KMS-11 (cell line): ENCODE measurements at regions not wholly inside any gene's neighbourhood (a gene's known extent, or its start where the extent isn't known, plus 50 kb on each side); places are given as distances from the start of the nearest gene placed in this dataset.

ENCODE experiments used
- H2AFZ ChIP-seq: fragments of 200-600 bp; sonication (generic); 2 replicates; pipeline ENCODE4 v1.6.1; 2016; ENCODE audit warnings: antibody characterized with exemption, mixed run types, low read depth
- H3K27ac ChIP-seq: fragments of 200-600 bp; sonication (generic); 2 replicates; pipeline ENCODE4 v1.6.1; 2016; ENCODE audit warnings: mild to moderate bottlenecking, mixed run types
- H3K27me3 ChIP-seq: fragments of 200-600 bp; sonication (generic); 2 replicates; pipeline ENCODE4 v1.6.1; 2017; ENCODE audit warnings: mild to moderate bottlenecking, low read depth, mixed run types, moderate library complexity; ENCODE audit not compliant: insufficient read depth
- H3K36me3 ChIP-seq: fragments of 200-600 bp; sonication (generic); 2 replicates; pipeline ENCODE4 v1.6.1; 2017; ENCODE audit warnings: mild to moderate bottlenecking, mixed run types; ENCODE audit not compliant: insufficient read depth
- H3K4me1 ChIP-seq: fragments of 200-600 bp; sonication (generic); 2 replicates; pipeline ENCODE4 v1.6.1; 2016; ENCODE audit warnings: mild to moderate bottlenecking, low read depth, mixed run types; ENCODE audit not compliant: poor library complexity, severe bottlenecking
- H3K4me2 ChIP-seq: fragments of 200-600 bp; sonication (generic); 2 replicates; pipeline ENCODE4 v1.7.0; 2016; ENCODE audit warnings: mild to moderate bottlenecking, mixed run types
- H3K4me3 ChIP-seq: fragments of 200-600 bp; sonication (generic); IDR thresholded peaks from 2 replicates; pipeline ENCODE4 v1.6.1; 2017; ENCODE audit warnings: low read depth, low read length, mixed read lengths; ENCODE audit not compliant: insufficient read depth
- H3K79me2 ChIP-seq: fragments of 200-600 bp; sonication (generic); 2 replicates; pipeline ENCODE4 v1.6.1; 2016; ENCODE audit warnings: low read depth, mixed run types; ENCODE audit not compliant: insufficient read depth
- H3K9ac ChIP-seq: fragments of 200-600 bp; sonication (generic); 2 replicates; pipeline ENCODE4 v1.6.1; 2016; ENCODE audit warnings: mild to moderate bottlenecking, mixed run types
- H4K20me1 ChIP-seq: fragments of 200-600 bp; sonication (generic); 2 replicates; pipeline ENCODE4 v1.6.1; 2016; ENCODE audit warnings: mild to moderate bottlenecking, mixed run types; ENCODE audit not compliant: insufficient read depth
- TF ChIP-seq, protein P1 (sequence below): fragments of 200-600 bp; sonication (generic); conservative IDR thresholded peaks from 2 replicates; pipeline ENCODE4 v1.6.1; 2017; ENCODE audit warnings: low read depth, mild to moderate bottlenecking, antibody characterized with exemption, low read length, moderate library complexity, mixed read lengths

DNA sequence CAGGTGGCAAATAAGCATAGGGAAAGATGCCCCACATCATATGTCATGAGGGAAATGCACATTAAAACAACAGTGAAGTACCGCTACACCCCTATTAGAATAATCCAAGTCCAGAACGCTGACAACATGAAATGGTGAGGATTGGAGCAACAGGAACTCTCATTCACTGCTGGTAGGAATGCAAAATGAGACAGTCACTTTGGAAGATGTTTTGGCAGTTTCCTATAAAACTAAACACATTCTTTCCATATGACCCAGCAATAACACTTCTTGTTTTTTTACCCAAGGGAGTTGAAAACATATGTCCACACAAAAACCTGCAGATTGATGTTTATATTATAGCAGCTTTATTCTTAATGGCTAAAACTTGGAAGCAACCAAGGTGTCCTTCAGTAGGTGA is 116.4 kb upstream of the TOPAZ1 start:
- Histone ChIP-seq H3K4me1 (peaks cover 7% of the 10 kb centered on the region), H3K79me2 (no peaks in the 10 kb centered on the region), H3K36me3 (no peaks in the 10 kb centered on the region), H3K4me2 (no peak overlapping the region), H4K20me1 (no peaks in the 10 kb centered on the region), H3K27ac (no peak overlapping the region), H3K9ac (no peak overlapping the region), H2AFZ (no peak overlapping the region), H3K27me3 (no peaks in the 10 kb centered on the region), H3K4me3 (no peak overlapping the region)
- TF ChIP-seq, protein P1, sequence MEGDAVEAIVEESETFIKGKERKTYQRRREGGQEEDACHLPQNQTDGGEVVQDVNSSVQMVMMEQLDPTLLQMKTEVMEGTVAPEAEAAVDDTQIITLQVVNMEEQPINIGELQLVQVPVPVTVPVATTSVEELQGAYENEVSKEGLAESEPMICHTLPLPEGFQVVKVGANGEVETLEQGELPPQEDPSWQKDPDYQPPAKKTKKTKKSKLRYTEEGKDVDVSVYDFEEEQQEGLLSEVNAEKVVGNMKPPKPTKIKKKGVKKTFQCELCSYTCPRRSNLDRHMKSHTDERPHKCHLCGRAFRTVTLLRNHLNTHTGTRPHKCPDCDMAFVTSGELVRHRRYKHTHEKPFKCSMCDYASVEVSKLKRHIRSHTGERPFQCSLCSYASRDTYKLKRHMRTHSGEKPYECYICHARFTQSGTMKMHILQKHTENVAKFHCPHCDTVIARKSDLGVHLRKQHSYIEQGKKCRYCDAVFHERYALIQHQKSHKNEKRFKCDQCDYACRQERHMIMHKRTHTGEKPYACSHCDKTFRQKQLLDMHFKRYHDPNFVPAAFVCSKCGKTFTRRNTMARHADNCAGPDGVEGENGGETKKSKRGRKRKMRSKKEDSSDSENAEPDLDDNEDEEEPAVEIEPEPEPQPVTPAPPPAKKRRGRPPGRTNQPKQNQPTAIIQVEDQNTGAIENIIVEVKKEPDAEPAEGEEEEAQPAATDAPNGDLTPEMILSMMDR: no peak

DNA sequence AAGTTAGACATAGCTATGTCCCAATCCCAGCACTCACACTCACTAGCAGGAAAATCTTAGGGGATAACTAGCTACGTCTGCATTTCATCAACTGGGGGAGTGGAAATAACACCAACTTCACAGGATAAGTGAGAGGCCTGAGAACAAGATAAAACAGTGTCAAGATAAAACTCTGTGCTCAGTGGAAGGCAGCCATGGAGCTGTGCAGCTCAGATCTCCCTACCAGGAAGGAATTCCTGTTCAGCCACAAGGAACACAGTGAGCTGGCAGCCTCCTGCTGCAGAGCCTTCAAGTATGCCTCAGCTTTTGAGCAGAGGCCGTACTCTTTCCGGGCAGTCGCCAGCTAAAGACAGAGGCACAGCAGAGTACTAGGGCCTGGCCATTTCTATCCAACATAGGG is 115.8 kb upstream of the TOPAZ1 start:
- Histone ChIP-seq H3K79me2 (no peaks in the 10 kb centered on the region), H3K4me3 (no peak overlapping the region), H4K20me1 (no peaks in the 10 kb centered on the region), H3K9ac (no peak overlapping the region), H3K27me3 (no peaks in the 10 kb centered on the region), H3K4me2 (no peak overlapping the region), H3K36me3 (no peaks in the 10 kb centered on the region), H2AFZ (no peak overlapping the region), H3K27ac (no peak overlapping the region), H3K4me1 (peaks cover 10% of the 10 kb centered on the region)
- TF ChIP-seq, protein P1: no peak

DNA sequence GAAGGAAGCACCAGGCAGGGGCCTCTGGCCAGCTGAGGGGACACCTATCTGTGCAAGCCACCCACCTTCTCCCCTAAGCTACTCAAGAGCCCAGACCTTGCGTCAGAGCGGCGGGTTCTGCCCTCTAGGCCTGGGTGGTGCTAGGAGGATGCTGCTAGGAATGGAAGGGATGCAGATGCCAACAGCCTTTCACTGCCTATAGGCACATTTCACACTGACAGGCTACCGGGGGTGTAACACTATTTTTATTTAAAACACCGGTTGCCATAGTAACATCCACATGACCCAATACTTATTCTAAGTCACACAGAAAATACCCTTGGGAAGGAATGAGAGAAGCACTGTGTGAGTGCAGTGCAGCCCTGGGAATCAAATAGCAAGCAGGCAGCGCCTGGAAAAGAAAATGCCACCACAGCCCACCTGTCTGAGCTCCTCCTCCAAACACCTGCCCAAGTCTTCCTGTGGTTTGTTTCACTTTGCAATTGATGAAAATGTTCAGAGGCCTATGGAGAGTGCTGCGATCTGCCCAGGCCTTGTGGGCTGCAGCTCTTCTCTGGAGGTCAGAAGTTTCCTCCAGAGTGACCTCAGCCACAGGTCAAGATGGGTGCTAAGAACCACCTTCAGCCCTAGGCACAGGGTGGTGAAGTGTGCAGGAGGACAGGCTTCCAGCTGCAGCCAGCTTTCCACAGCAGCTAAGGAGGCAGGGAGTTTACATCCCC is 113.5 kb upstream of the TOPAZ1 start:
- Histone ChIP-seq H3K9ac (no peak overlapping the region), H3K79me2 (no peaks in the 10 kb centered on the region), H3K27ac (no peak overlapping the region), H4K20me1 (no peaks in the 10 kb centered on the region), H3K4me2 (no peak overlapping the region), H3K27me3 (no peaks in the 10 kb centered on the region), H3K4me3 (no peak overlapping the region), H3K4me1 (peaks cover 10% of the 10 kb centered on the region), H2AFZ (no peak overlapping the region), H3K36me3 (no peaks in the 10 kb centered on the region)
- TF ChIP-seq, protein P1: no peak

DNA sequence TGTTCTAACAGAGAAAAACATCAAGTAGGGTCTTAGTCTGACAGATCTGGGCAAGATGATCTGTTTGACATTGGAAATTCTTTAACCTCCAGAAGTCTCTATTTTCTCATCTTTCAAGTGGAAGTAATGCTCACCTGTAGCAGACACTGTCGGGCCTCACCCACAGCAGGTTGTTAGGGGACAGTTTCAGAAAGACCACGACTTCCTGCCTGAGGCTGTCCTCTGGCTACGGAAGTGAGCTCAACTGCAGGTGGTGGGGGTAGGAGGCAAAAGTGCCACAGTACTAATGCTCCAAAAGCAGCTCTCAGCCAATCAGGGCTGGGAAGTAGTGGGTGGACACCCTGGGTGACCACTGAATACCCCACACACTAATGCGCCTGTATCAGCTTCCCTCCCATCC is 111.4 kb upstream of the TOPAZ1 start:
- H3K9ac ChIP-seq: no peak overlapping the region
- no peak overlapping the region for H3K4me2 ChIP-seq
- TF ChIP-seq, protein P1: no peak
- no peak overlapping the region for H3K27ac ChIP-seq
- H3K4me1 ChIP-seq: peaks cover 10% of the 10 kb centered on the region
- no peak overlapping the region for H2AFZ ChIP-seq
- H4K20me1 ChIP-seq: no peaks in the 10 kb centered on the region
- no peak overlapping the region for H3K4me3 ChIP-seq
- H3K27me3 ChIP-seq: no peaks in the 10 kb centered on the region
- no peaks in the 10 kb centered on the region for H3K79me2 ChIP-seq
- H3K36me3 ChIP-seq: no peaks in the 10 kb centered on the region
